ENCODE measurements at regions not wholly inside any gene's neighbourhood (a gene's known extent, or its start where the extent isn't known, plus 50 kb on each side); places are given as distances from the start of the nearest gene placed in this dataset.

DNA sequence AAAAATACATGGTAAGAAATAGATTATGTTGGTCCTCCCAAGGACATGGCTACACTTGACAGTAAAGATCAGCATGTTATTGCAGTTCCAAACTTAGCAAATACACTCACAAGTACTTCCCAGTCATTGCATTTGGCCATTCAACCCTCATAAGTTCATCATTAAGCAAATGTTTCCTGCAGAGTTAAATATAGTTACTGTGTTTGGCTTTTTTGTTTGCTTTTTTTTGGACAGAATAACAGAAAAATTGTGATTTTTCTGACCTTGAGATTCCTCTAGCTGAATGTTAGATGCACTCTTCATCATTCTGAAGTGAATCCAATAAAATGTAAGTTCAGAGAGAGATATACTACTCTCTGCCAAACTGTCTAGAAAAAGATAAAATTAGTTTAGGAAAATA, 295.3 kb downstream of the GPD2 start:
- ATAC-seq = no peak
- Histone ChIP-seq H3K27ac (no peak overlapping the region), H3K9me3 (no peaks in the 10 kb centered on the region), H3K4me3 (no peak overlapping the region), H3K27me3 (no peaks in the 10 kb centered on the region), H3K4me1 (no peaks in the 10 kb centered on the region), H3K36me3 (no peaks in the 10 kb centered on the region)
- intact Hi-C loops (cut with DNase I) = no loop called here
- DNase-seq = no peak
- TF ChIP-seq, protein P1, sequence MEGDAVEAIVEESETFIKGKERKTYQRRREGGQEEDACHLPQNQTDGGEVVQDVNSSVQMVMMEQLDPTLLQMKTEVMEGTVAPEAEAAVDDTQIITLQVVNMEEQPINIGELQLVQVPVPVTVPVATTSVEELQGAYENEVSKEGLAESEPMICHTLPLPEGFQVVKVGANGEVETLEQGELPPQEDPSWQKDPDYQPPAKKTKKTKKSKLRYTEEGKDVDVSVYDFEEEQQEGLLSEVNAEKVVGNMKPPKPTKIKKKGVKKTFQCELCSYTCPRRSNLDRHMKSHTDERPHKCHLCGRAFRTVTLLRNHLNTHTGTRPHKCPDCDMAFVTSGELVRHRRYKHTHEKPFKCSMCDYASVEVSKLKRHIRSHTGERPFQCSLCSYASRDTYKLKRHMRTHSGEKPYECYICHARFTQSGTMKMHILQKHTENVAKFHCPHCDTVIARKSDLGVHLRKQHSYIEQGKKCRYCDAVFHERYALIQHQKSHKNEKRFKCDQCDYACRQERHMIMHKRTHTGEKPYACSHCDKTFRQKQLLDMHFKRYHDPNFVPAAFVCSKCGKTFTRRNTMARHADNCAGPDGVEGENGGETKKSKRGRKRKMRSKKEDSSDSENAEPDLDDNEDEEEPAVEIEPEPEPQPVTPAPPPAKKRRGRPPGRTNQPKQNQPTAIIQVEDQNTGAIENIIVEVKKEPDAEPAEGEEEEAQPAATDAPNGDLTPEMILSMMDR (IDR thresholded peaks at IDR 0.05) = no peak

GRCh38 chr2:156736950-156737349, 300.8 kb downstream of the GPD2 start:
- DNase-seq (no peak), ATAC-seq (no peak)
- Histone ChIP-seq H3K36me3 (no peaks in the 10 kb centered on the region), H3K9me3 (no peaks in the 10 kb centered on the region), H3K27me3 (no peaks in the 10 kb centered on the region), H3K27ac (no peak overlapping the region), H3K4me3 (no peak overlapping the region), H3K4me1 (no peaks in the 10 kb centered on the region)
- TF ChIP-seq, protein P1 (IDR thresholded peaks at IDR 0.05) = no peak
- intact Hi-C loops (cut with DNase I) = no loop called here

- ATAC-seq = no peak
Measured at GRCh38 chr2:156739301-156739700, 303.1 kb downstream of the GPD2 start.

DNA sequence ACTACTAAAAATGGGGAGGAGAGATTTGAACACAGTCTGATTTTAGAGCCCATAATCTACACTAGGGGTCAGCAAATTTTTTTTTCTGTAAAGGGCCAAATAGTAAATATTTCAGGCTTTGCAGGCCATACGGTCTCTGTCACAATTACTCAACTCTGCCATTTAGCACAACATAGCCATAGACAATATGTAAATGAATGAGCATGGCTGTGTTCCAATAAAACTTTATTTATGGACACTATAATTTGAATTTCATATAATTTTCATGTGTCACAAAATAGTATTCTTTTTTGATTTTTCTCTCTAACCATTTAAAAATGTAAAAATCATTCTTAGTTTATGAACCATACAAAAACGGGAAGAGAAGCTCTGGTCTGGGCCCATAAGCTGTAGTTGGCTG, 309.4 kb downstream of the GPD2 start:
- TF ChIP-seq, protein P1 (IDR thresholded peaks at IDR 0.05) = no peak
- Histone ChIP-seq H3K9me3 (no peaks in the 10 kb centered on the region), H3K27me3 (no peaks in the 10 kb centered on the region), H3K27ac (no peak overlapping the region), H3K36me3 (no peaks in the 10 kb centered on the region), H3K4me3 (no peak overlapping the region), H3K4me1 (no peaks in the 10 kb centered on the region)
- intact Hi-C loops (cut with DNase I) = no loop called here
- DNase-seq = no peak
- ATAC-seq = no peak

More at GRCh38 chr2:156739301-156739700, 303.1 kb downstream of the GPD2 start:
- H3K36me3 ChIP-seq = no peaks in the 10 kb centered on the region
- no peaks in the 10 kb centered on the region for H3K4me1 ChIP-seq
- H3K4me3 ChIP-seq = no peak overlapping the region
- no peak overlapping the region for H3K27ac ChIP-seq
- H3K9me3 ChIP-seq = no peaks in the 10 kb centered on the region
- no peak for DNase-seq
- intact Hi-C loops (cut with DNase I) = no loop called here
- H3K27me3 ChIP-seq = no peaks in the 10 kb centered on the region
- TF ChIP-seq, protein P1 (IDR thresholded peaks at IDR 0.05) = no peak

DNA sequence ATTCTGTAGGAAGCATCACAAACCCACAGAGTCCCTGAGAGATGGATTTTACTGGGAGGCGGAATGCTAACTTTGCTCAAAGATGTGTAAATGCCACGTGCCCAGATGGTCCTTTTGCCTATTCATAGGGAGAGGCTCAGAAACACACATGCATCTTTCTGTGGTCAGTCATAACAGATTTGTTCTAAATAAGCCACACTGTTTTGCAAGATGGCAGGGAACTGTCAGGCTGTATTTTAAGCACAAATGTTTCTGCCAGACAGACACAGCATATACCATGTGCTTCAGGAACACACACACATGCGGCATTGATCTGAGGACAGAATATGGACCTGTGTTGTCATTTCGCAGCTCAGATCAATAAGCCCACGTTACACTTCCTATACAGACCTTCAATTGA, 312.0 kb downstream of the GPD2 start:
- Histone ChIP-seq H3K27me3 (no peaks in the 10 kb centered on the region), H3K9me3 (no peaks in the 10 kb centered on the region), H3K36me3 (no peaks in the 10 kb centered on the region), H3K4me3 (no peak overlapping the region), H3K4me1 (no peaks in the 10 kb centered on the region), H3K27ac (no peak overlapping the region)
- no peak for DNase-seq
- intact Hi-C loops (cut with DNase I) = no loop called here
- TF ChIP-seq, protein P1 (IDR thresholded peaks at IDR 0.05) = no peak
- no peak for ATAC-seq

- no peak for DNase-seq
- Histone ChIP-seq H3K36me3 (no peaks in the 10 kb centered on the region), H3K4me3 (no peak overlapping the region), H3K9me3 (no peaks in the 10 kb centered on the region), H3K4me1 (no peaks in the 10 kb centered on the region), H3K27ac (no peak overlapping the region), H3K27me3 (no peaks in the 10 kb centered on the region)
- intact Hi-C loops (cut with DNase I) = no loop called here
- TF ChIP-seq, protein P1 (IDR thresholded peaks at IDR 0.05) = no peak
- ATAC-seq = no peak
Measured at GRCh38 chr2:156752042-156752441, 315.9 kb downstream of the GPD2 start.
